ENCODE measurements at regions not wholly inside any gene's neighbourhood (a gene's known extent, or its start where the extent isn't known, plus 50 kb on each side); places are given as distances from the start of the nearest gene placed in this dataset.
A peak's percentile ranks its signal among the peaks of the same experiment; 100 is the strongest.
"Not testable (repeated sequence)": the region's sequence is repeated elsewhere in the genome, so short reads cannot be mapped to it uniquely, and the experiment has no call there.

GRCh38 chr2:48228345-48228684, 86.2 kb upstream of the FOXN2 start:
- no peak for TF ChIP-seq CTCF (IDR thresholded peaks at IDR 0.05; ENCODE audit: insufficient read depth, low read length)
- DNase-seq (ENCODE audit: low read depth): no peak
- H3K4me3 ChIP-seq (ENCODE audit: low read depth, low read length): no peak overlapping the region

- H3K4me3 ChIP-seq (ENCODE audit: low read depth, low read length): no peak overlapping the region
- TF ChIP-seq CTCF (IDR thresholded peaks at IDR 0.05; ENCODE audit: insufficient read depth, low read length): no peak
- DNase-seq (ENCODE audit: low read depth): no peak
These were observed 85.4 kb upstream of the FOXN2 start for GRCh38 chr2:48229063-48229462.

GRCh38 chr2:48230834-48231233, 83.6 kb upstream of the FOXN2 start:
- no peak for TF ChIP-seq CTCF (IDR thresholded peaks at IDR 0.05; ENCODE audit: insufficient read depth, low read length)
- H3K4me3 ChIP-seq (ENCODE audit: low read depth, low read length): no peak overlapping the region
- DNase-seq (ENCODE audit: low read depth): no peak

GRCh38 chr2:48232351-48232750, 82.1 kb upstream of the FOXN2 start:
- no peak for TF ChIP-seq CTCF (IDR thresholded peaks at IDR 0.05; ENCODE audit: insufficient read depth, low read length)
- no peak for DNase-seq (ENCODE audit: low read depth)
- H3K4me3 ChIP-seq (ENCODE audit: low read depth, low read length): no peak overlapping the region

- no peak overlapping the region for H3K4me3 ChIP-seq (ENCODE audit: low read depth, low read length)
- TF ChIP-seq CTCF (IDR thresholded peaks at IDR 0.05; ENCODE audit: insufficient read depth, low read length): no peak
- DNase-seq (ENCODE audit: low read depth): no peak
These were observed 81.5 kb upstream of the FOXN2 start for GRCh38 chr2:48233005-48233404.

- not testable (repeated sequence) for H3K4me3 ChIP-seq (ENCODE audit: low read depth, low read length); DNase-seq (ENCODE audit: low read depth)
These were observed 80.7 kb upstream of the FOXN2 start for GRCh38 chr2:48233824-48234223.

GRCh38 chr2:48235076-48235475, 79.4 kb upstream of the FOXN2 start:
- TF ChIP-seq CTCF (IDR thresholded peaks at IDR 0.05; ENCODE audit: insufficient read depth, low read length): no peak
- H3K4me3 ChIP-seq (ENCODE audit: low read depth, low read length): no peak overlapping the region
- peak; percentile 22 for DNase-seq (ENCODE audit: low read depth)

Measured in fibroblast of the aortic adventitia (primary cell).